Kidney (tissue), 13 donors: ENCODE measurements at regions not wholly inside any gene's neighbourhood (a gene's known extent, or its start where the extent isn't known, plus 50 kb on each side); places are given as distances from the start of the nearest gene placed in this dataset.
A peak's percentile ranks its signal among the peaks of the same experiment; 100 is the strongest.
"Not testable (repeated sequence)": the region's sequence is repeated elsewhere in the genome, so short reads cannot be mapped to it uniquely, and the experiment has no call there.

ENCODE experiments used
- DNase-seq, 5 donors: peaks; one replicate each; pipeline ENCODE4 v3.0.0-alpha.2; 2013 to 2020
- FAIRE-seq: peaks from 2 replicates; lab custom pipeline; 2012; peaks lifted over from hg19 to GRCh38; lab: Jason Lieb, UNC
- H3K27ac ChIP-seq, 2 donors: one replicate each; pipeline ENCODE4 v1.7.0; 2013; ENCODE audit warnings: low read depth in 2 of 2, low read length in 2 of 2, inconsistent platforms in 1 of 2
- H3K27me3 ChIP-seq: one replicate; pipeline ENCODE4 v1.7.1; 2013; ENCODE audit warnings: low read length, inconsistent platforms; ENCODE audit not compliant: control insufficient read depth, insufficient read depth
- H3K36me3 ChIP-seq, 3 donors: one replicate each; pipeline versions ENCODE4 v1.7.0 to v1.7.1; 2013; ENCODE audit warnings: low read length in 3 of 3, control low read depth in 1 of 3, inconsistent platforms in 1 of 3; ENCODE audit not compliant: insufficient read depth in 3 of 3, control insufficient read depth in 2 of 3
- H3K4me1 ChIP-seq, 3 donors: one replicate each; pipeline versions ENCODE4 v1.7.0 to v1.7.1; 2013; ENCODE audit warnings: low read length in 3 of 3, inconsistent platforms in 1 of 3, low read depth in 1 of 3; ENCODE audit not compliant: control insufficient read depth in 2 of 3, insufficient read depth in 2 of 3
- H3K4me3 ChIP-seq, 3 donors: one replicate each; pipeline versions ENCODE4 v1.7.0 to v1.8.1; 2013; ENCODE audit warnings: low read length in 3 of 3, control low read depth in 1 of 3, inconsistent platforms in 1 of 3
- H3K9ac ChIP-seq, 3 donors: one replicate each; pipeline versions ENCODE4 v1.7.0 to v1.7.1; 2013; ENCODE audit warnings: low read length in 3 of 3, control low read depth in 1 of 3, inconsistent platforms in 1 of 3
- H3K9me3 ChIP-seq, 3 donors: one replicate each; pipeline versions ENCODE4 v1.7.0 to v1.7.1; 2013; ENCODE audit warnings: low read length in 3 of 3, control low read depth in 1 of 3, inconsistent platforms in 1 of 3; ENCODE audit not compliant: control insufficient read depth in 2 of 3, insufficient read depth in 1 of 3
- intact Hi-C: fragments of 100-400 bp; cut with DNase I; formaldehyde crosslinking; loops from one replicate; pipeline ENCODE4 v1.11.1; 2022
- TF ChIP-seq, protein P1 (sequence below): IDR thresholded peaks from 3 replicates; pipeline ENCODE4 v1.5.1; 2012; ENCODE audit warnings: mild to moderate bottlenecking, moderate library complexity, borderline replicate concordance; ENCODE audit not compliant: insufficient read depth; ENCODE audit errors: extremely low read depth
- donor health status: control.
- donor health status: control.
- donor health status: control.
- donor health status: control.
- donor health status: control.
- donor health status: DM: yes; HTN: yes; CAD: no.
- donor health status: Normal renal cell carcinoma (clear cell type).

DNA sequence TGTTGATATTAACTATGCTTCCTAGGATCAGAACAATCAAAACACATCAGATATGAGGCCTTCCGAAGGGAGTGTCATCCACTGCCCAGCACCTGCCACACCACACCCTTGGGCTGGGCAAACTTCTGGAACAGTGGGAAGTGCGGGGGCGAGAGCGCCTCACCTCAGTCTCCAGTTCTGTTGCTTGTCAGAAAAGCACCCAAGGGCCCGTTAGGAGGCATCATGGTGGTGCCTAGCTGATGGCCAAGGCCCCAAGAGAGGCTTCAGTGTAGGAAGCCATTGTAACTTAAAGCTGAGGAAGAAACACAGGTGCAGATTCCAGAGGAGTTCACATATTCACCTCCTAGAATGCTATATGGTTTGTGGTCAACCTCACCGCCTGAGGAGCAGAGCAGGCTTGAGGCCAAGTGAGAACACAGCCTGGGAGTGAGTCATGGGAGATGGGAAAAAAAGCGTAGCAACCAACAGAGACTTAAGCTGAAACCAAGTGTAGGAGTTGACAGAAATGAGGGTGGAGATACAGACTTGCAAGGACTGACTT lies 85.1 kb upstream of the ATL2 start:
- peaks cover 0 to 7% (median 0%) of the 10 kb centered on the region in 3 donors for H3K4me1 ChIP-seq
- no peak overlapping the region for H3K4me3 ChIP-seq
- TF ChIP-seq, protein P1, sequence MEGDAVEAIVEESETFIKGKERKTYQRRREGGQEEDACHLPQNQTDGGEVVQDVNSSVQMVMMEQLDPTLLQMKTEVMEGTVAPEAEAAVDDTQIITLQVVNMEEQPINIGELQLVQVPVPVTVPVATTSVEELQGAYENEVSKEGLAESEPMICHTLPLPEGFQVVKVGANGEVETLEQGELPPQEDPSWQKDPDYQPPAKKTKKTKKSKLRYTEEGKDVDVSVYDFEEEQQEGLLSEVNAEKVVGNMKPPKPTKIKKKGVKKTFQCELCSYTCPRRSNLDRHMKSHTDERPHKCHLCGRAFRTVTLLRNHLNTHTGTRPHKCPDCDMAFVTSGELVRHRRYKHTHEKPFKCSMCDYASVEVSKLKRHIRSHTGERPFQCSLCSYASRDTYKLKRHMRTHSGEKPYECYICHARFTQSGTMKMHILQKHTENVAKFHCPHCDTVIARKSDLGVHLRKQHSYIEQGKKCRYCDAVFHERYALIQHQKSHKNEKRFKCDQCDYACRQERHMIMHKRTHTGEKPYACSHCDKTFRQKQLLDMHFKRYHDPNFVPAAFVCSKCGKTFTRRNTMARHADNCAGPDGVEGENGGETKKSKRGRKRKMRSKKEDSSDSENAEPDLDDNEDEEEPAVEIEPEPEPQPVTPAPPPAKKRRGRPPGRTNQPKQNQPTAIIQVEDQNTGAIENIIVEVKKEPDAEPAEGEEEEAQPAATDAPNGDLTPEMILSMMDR: no peak
- no peak for FAIRE-seq
- no peak overlapping the region for H3K27ac ChIP-seq
- H3K27me3 ChIP-seq: no peaks in the 10 kb centered on the region
- peak in 1 of 5 donors; percentile 30 for DNase-seq
- H3K9ac ChIP-seq: no peak overlapping the region
- intact Hi-C loops: no loop called here
- H3K36me3 ChIP-seq: no peaks in the 10 kb centered on the region
- no peaks in the 10 kb centered on the region for H3K9me3 ChIP-seq

DNA sequence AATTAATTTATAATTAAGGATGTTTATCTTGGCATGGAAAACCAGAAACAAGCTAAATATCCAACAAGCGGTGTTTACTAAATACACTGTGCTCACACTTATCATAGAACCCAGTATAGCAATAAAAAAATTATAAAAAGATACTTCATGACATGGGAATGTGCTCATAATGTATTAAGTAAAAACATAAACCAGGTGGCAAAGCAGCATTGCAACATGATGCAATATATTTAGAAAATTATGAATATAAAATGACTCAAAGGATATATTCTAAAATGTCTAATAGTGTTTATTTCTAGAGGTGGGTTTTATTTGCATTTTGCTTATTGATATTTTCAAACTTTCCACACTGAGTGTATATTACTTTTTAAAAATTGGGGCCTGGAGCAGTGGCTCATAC lies 84.4 kb upstream of the ATL2 start:
- FAIRE-seq (no peak), DNase-seq (no peak)
- intact Hi-C loops: no loop called here
- Histone ChIP-seq H3K9ac (no peak overlapping the region), H3K4me1 (peaks cover 0 to 5% (median 0%) of the 10 kb centered on the region in 3 donors), H3K36me3 (no peaks in the 10 kb centered on the region), H3K27me3 (no peaks in the 10 kb centered on the region), H3K9me3 (no peaks in the 10 kb centered on the region), H3K4me3 (no peak overlapping the region), H3K27ac (no peak overlapping the region)
- TF ChIP-seq, protein P1: no peak

DNA sequence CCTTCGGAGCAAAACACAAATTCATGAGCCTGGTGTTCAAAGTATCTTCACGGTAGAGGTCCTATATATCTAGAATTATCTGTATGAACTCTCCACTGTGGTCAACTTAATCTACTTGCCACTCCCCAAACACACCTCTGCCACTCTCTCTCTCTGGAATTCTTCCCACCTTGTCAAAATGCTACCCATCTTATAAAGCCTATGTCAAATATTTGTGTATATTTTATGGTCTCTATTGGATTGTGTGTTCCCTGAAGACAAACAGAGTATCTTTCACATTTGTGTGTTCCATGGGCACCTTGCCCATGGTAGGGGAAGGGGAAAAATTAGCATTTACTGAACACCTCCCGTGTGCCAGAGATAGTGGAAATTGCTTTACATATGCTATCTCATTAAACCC lies 83.2 kb upstream of the ATL2 start:
- FAIRE-seq: no peak
- Histone ChIP-seq H3K36me3 (no peaks in the 10 kb centered on the region), H3K27me3 (no peaks in the 10 kb centered on the region), H3K9me3 (no peaks in the 10 kb centered on the region), H3K4me3 (no peak overlapping the region), H3K4me1 (peaks cover 0 to 1% (median 0%) of the 10 kb centered on the region in 3 donors), H3K9ac (no peak overlapping the region), H3K27ac (no peak overlapping the region)
- intact Hi-C loops: no loop called here
- TF ChIP-seq, protein P1: no peak
- DNase-seq: no peak

DNA sequence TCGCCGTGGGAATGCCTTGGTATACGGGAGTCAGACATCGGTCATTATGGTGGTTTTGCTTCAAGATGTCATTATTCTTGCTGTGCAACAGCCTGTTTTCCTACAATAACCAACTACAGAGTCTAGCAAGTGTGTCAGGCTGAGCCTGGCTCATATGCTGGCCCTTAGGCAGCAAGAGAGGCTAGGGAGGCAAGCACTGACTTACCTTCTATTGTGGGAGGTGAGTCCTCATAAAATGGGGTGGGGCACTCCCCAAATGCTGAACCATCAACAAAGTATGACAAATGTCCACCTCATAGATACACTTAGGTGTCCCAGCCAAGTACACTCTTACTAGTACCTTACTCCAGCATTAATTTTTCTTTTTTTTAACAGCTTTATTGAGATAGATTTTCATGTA lies 77.0 kb upstream of the ATL2 start:
- Histone ChIP-seq H3K36me3 (no peaks in the 10 kb centered on the region), H3K27me3 (no peaks in the 10 kb centered on the region), H3K9ac (no peak overlapping the region), H3K9me3 (no peaks in the 10 kb centered on the region), H3K4me3 (no peak overlapping the region), H3K27ac (no peak overlapping the region), H3K4me1 (no peaks in the 10 kb centered on the region)
- intact Hi-C loops: no loop called here
- FAIRE-seq: no peak
- DNase-seq: no peak
- TF ChIP-seq, protein P1: no peak

DNA sequence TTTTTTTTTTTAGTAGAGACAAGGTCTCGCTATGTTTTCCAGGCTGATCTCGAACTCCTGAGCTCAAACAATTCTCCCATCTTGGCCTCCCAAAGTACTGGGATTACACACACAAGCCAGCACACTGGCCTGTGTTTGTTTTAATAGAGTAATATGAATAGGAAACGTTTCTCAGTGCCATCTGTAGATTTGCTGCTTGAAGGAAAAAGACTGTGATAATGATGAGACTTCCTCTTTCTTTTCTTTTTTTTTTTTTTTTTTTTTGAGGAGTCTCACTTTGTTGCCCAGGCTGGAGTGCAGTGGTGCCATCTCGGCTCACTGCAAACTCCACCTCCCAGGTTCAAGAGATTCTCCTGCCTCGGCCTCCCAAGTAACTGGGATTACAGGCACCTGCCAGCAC lies 74.7 kb upstream of the ATL2 start:
- H3K36me3 ChIP-seq, FAIRE-seq, H3K27me3 ChIP-seq, H3K9me3 ChIP-seq, H3K9ac ChIP-seq, H3K4me3 ChIP-seq, H3K27ac ChIP-seq, H3K4me1 ChIP-seq, DNase-seq, intact Hi-C loops: not testable (repeated sequence)
